Heart left ventricle (tissue), 16 donors: ENCODE measurements at regions not wholly inside any gene's neighbourhood (a gene's known extent, or its start where the extent isn't known, plus 50 kb on each side); places are given as distances from the start of the nearest gene placed in this dataset.

Experiments used
- ATAC-seq, 4 donors: fragments of 200-7000 bp; cut with Tn5 transposase; one replicate each; pipeline ENCODE4 v1.9.1; 2020 to 2022; ENCODE audit warnings: moderate library complexity in 4 of 4, mild to moderate bottlenecking in 3 of 4, moderate number of reproducible peaks in 1 of 4
- DNase-seq, 5 donors: peaks; one replicate each; pipeline ENCODE4 v3.0.0-alpha.2; 2020
- H3K27ac ChIP-seq, 12 donors: fragments of 200-600 bp; sonication (generic) in 4 of 12; one replicate each; pipeline versions ENCODE4 v1.5.0 to v1.8.0; 2016 to 2022; ENCODE audit warnings: mild to moderate bottlenecking in 2 of 12
- H3K27me3 ChIP-seq, 9 donors: fragments of 200-600 bp; sonication (generic) in 2 of 9; one replicate each; pipeline versions ENCODE4 v1.5.1 to v1.8.0; 2016 to 2022; ENCODE audit warnings: mild to moderate bottlenecking in 3 of 9
- H3K36me3 ChIP-seq, 9 donors: fragments of 200-600 bp; sonication (generic) in 2 of 9; one replicate each; pipeline versions ENCODE4 v1.5.0 to v1.8.0; 2018 to 2022; ENCODE audit warnings: mild to moderate bottlenecking in 2 of 9
- H3K4me1 ChIP-seq, 12 donors: fragments of 200-600 bp; sonication (generic) in 4 of 12; one replicate each; pipeline versions ENCODE4 v1.5.0 to v1.8.0; 2016 to 2022; ENCODE audit warnings: mild to moderate bottlenecking in 3 of 12
- H3K4me3 ChIP-seq, 12 donors: fragments of 200-600 bp; sonication (generic) in 4 of 12; one replicate each; pipeline versions ENCODE4 v1.5.0 to v1.8.0; 2017 to 2022; ENCODE audit warnings: mild to moderate bottlenecking in 9 of 12, moderate library complexity in 4 of 12
- H3K9me3 ChIP-seq, 12 donors: fragments of 200-600 bp; sonication (generic) in 4 of 12; one replicate each; pipeline versions ENCODE4 v1.5.0 to v1.8.0; 2016 to 2022; ENCODE audit warnings: mild to moderate bottlenecking in 1 of 12
- CTCF ChIP-seq, 12 donors: fragments of 200-600 bp; sonication (generic) in 4 of 12; IDR thresholded peaks; one replicate each; pipeline versions ENCODE4 v1.5.0 to v1.8.0; 2018 to 2022; ENCODE audit warnings: antibody characterized with exemption in 12 of 12, mild to moderate bottlenecking in 5 of 12
- POLR2A ChIP-seq, 2 donors: fragments of 450-650 bp; IDR thresholded peaks; one replicate each; pipeline ENCODE4 v1.6.1; 2017; ENCODE audit warnings: antibody characterized with exemption in 2 of 2, mild to moderate bottlenecking in 2 of 2, moderate library complexity in 2 of 2
- WGBS, 4 donors: extraction: QIAGEN DNeasy Blood & Tissue Kit in 2 of 4; methylation state at CpG; one replicate each; pipeline versions ENCODE4 v1.1.5 to v1.1.7; 2013 to 2018; 5-methylcytosine and 5-hydroxymethylcytosine counted together
- intact Hi-C, 10 donors: fragments of 100-400 bp; cut with DNase I; formaldehyde crosslinking; loops; one replicate each; pipeline versions ENCODE4 v1.11.1 to v1.14.2; 2022
- donor health status: ischemic (EF 13 %, LVEDD 7.1; RV severe dilation, severe dysfunction).
- donor health status: healthy with polysubstance abuse.
- donor health status: DM: no; HTN: yes; CAD: no.
- donor health status: DM: no; HTN: no; CAD: no.
- donor health status: ischemic (EF 25% LVEDD 6.9; RV normal size, moderate dysfunction).
- donor health status: ischemic (EF 25% LVEDD 5.7; RV mildly dilated, moderate dysfunction).
- donor health status: healthy.
- donor health status: DM: yes; HTN: yes; CAD: no.
- donor health status: ischemic (EF 35%, LVEDD 5.7; RV mildly dilated, moderate dysfunction).
- donor health status: nonischemic (EF 11% LVEDD 7.7; RV severe dilation, severe dysfunction).
- donor health status: DM: yes; HTN: yes; CAD: no.
- donor health status: PGD.
- donor health status: ischemic (EF 29% LVEDD 5.4; RV normal size, mild dysfunction).
- donor health status: nonischemic (EF 23%, LVEDD 6.1; RV moderate dilation, normal function).

GRCh38 chr14:53744857-53745256, 211.8 kb downstream of the BMP4 start:
- TF ChIP-seq CTCF (IDR thresholded peaks at IDR 0.05) (no peak), POLR2A (IDR thresholded peaks at IDR 0.05) (no peak)
- ATAC-seq, result no peak
- Histone ChIP-seq H3K27me3 (no peaks in the 10 kb centered on the region), H3K4me3 (no peak overlapping the region), H3K27ac (no peak overlapping the region), H3K9me3 (no peaks in the 10 kb centered on the region), H3K4me1 (no peaks in the 10 kb centered on the region), H3K36me3 (no peaks in the 10 kb centered on the region)
- WGBS, 4 donors, result 65 to 91% (median 71%) methylated on average over 1 of the region's 1 CpG
- intact Hi-C loops, result no loop called here
- DNase-seq, result no peak

DNA sequence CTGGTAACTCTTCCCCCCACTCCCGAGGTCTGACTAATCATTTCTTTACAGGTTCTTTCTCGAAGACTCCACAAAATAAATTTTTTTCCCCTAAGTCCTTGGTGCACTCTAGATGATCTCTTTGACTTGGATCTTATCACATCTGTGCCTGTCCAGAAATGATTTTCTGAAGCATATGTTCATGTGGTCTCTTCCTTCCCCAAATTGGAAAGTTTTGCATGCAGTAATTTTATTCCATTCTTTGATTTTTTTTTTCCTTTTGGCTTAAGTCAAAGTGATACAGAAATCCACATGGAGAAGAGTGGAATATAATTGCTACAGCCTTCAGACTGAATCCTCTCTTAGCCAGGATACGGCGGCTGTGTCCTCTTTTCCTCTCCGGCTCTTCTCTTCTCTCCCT, 213.3 kb downstream of the BMP4 start:
- H3K27ac ChIP-seq, result no peak overlapping the region
- no peak for ATAC-seq
- H3K4me3 ChIP-seq, result no peak overlapping the region
- H3K9me3 ChIP-seq, result no peaks in the 10 kb centered on the region
- intact Hi-C loops, result no loop called here
- TF ChIP-seq POLR2A (IDR thresholded peaks at IDR 0.05) (no peak), CTCF (IDR thresholded peaks at IDR 0.05) (no peak)
- 79 to 87% (median 84%) methylated on average over 5 of the region's 5 CpGs for WGBS, 4 donors
- no peaks in the 10 kb centered on the region for H3K27me3 ChIP-seq
- DNase-seq, result no peak
- no peaks in the 10 kb centered on the region for H3K36me3 ChIP-seq
- H3K4me1 ChIP-seq, result no peaks in the 10 kb centered on the region

DNA sequence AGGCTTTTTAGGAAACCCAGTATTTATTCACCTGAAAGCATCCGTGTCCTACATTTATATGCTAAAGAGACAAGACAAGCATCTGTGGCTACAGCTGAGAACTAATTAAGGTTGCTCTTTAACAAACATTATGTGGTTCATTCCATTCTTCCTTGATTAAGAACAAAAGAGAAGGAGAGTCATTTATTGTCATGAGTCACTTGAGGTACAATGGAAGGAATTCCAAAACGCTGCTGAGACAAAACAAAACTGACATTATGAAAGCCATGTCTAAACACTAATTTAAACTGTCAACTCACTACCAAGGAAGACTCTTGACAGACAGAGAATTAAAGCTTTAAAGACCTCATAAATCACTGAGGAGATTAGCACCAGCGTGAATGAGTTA, 214.4 kb downstream of the BMP4 start:
- WGBS, 4 donors, result 65 to 80% (median 74%) methylated on average over 3 of the region's 3 CpGs
- Histone ChIP-seq H3K4me1 (no peaks in the 10 kb centered on the region), H3K9me3 (no peaks in the 10 kb centered on the region), H3K27ac (no peak overlapping the region), H3K27me3 (no peaks in the 10 kb centered on the region), H3K4me3 (no peak overlapping the region), H3K36me3 (no peaks in the 10 kb centered on the region)
- DNase-seq, result no peak
- no peak for ATAC-seq
- intact Hi-C loops, result no loop called here
- TF ChIP-seq CTCF (IDR thresholded peaks at IDR 0.05), result no peak
- no peak for TF ChIP-seq POLR2A (IDR thresholded peaks at IDR 0.05)

GRCh38 chr14:53741479-53742232, 215.0 kb downstream of the BMP4 start:
- Histone ChIP-seq H3K36me3 (no peaks in the 10 kb centered on the region), H3K9me3 (no peaks in the 10 kb centered on the region), H3K4me1 (no peaks in the 10 kb centered on the region), H3K27ac (no peak overlapping the region), H3K4me3 (no peak overlapping the region), H3K27me3 (no peaks in the 10 kb centered on the region)
- 62 to 75% (median 67%) methylated on average over 5 of the region's 5 CpGs for WGBS, 4 donors
- intact Hi-C loops, result no loop called here
- DNase-seq (no peak), ATAC-seq (no peak)
- TF ChIP-seq POLR2A (IDR thresholded peaks at IDR 0.05), result no peak
- no peak for TF ChIP-seq CTCF (IDR thresholded peaks at IDR 0.05)
